CD4-positive, alpha-beta T cell treated with Interleukin-17A for 1 hour (primary cell): ENCODE measurements at regions not wholly inside any gene's neighbourhood (a gene's known extent, or its start where the extent isn't known, plus 50 kb on each side); places are given as distances from the start of the nearest gene placed in this dataset.

Experiments used
- DNase-seq: peaks from one replicate; pipeline ENCODE4 v3.0.0-alpha.2; 2020

- DNase-seq: no peak
Observed at GRCh38 chr15:62790546-62790945, 252.0 kb upstream of the TPM1 start.

GRCh38 chr15:62791694-62792093, 250.9 kb upstream of the TPM1 start:
- no peak for DNase-seq

- DNase-seq: no peak
Observed at GRCh38 chr15:62792986-62793751, 249.4 kb upstream of the TPM1 start.

GRCh38 chr15:62793752-62794144, 248.8 kb upstream of the TPM1 start:
- DNase-seq: no peak

- DNase-seq: no peak
Observed at GRCh38 chr15:62795171-62795570, 247.4 kb upstream of the TPM1 start.

GRCh38 chr15:62795700-62796695, 246.5 kb upstream of the TPM1 start:
- DNase-seq: no peak

GRCh38 chr15:62797171-62797570, 245.4 kb upstream of the TPM1 start:
- no peak for DNase-seq

- DNase-seq: no peak
Observed at GRCh38 chr15:62798536-62798935, 244.0 kb upstream of the TPM1 start.

- no peak for DNase-seq
Observed at GRCh38 chr15:62799037-62799436, 243.5 kb upstream of the TPM1 start.

- DNase-seq: no peak
Observed at GRCh38 chr15:62799919-62800318, 242.6 kb upstream of the TPM1 start.

GRCh38 chr15:62802612-62803011, 239.9 kb upstream of the TPM1 start:
- DNase-seq: no peak

GRCh38 chr15:62803856-62804400, 238.6 kb upstream of the TPM1 start:
- DNase-seq: no peak

- no peak for DNase-seq
Observed at GRCh38 chr15:62805502-62805901, 237.0 kb upstream of the TPM1 start.

GRCh38 chr15:62807539-62808130, 234.9 kb upstream of the TPM1 start:
- DNase-seq: no peak

GRCh38 chr15:62809115-62809967, 233.2 kb upstream of the TPM1 start:
- no peak for DNase-seq

GRCh38 chr15:62809968-62810260, 232.6 kb upstream of the TPM1 start:
- no peak for DNase-seq

- DNase-seq: no peak
Observed at GRCh38 chr15:62812515-62812835, 230.1 kb upstream of the TPM1 start.

- DNase-seq: no peak
Observed at GRCh38 chr15:62816342-62817069, 226.0 kb upstream of the TPM1 start.

GRCh38 chr15:62818691-62819090, 223.9 kb upstream of the TPM1 start:
- no peak for DNase-seq

- DNase-seq: no peak
Observed at GRCh38 chr15:62821384-62822131, 221.0 kb upstream of the TPM1 start.

GRCh38 chr15:62822228-62822627, 220.3 kb upstream of the TPM1 start:
- DNase-seq: no peak
